AG04450 (cell line): ENCODE measurements at regions not wholly inside any gene's neighbourhood (a gene's known extent, or its start where the extent isn't known, plus 50 kb on each side); places are given as distances from the start of the nearest gene placed in this dataset.
A peak's percentile ranks its signal among the peaks of the same experiment; 100 is the strongest.
"Not testable (repeated sequence)": the region's sequence is repeated elsewhere in the genome, so short reads cannot be mapped to it uniquely, and the experiment has no call there.

ENCODE experiments used
- CTCF ChIA-PET: fragments of 300-600, 350-600 bp; formaldehyde crosslinking; extraction: SDS; loops from one replicate; lab custom pipeline; 2022; ENCODE audit warnings: antibody characterized with exemption, inconsistent platforms; lab: Charles Lee
- POLR2A ChIA-PET: fragments of 350-600 bp; formaldehyde crosslinking; extraction: SDS; loops from one replicate; lab custom pipeline; 2021; ENCODE audit warnings: antibody characterized with exemption, inconsistent platforms; lab: Yijun Ruan, JAX
- DNase-seq: peaks from one replicate; pipeline ENCODE4 v3.0.0-alpha.2; 2011; ENCODE audit warnings: low read depth, low spot score
- H3K27ac ChIP-seq: one replicate; pipeline ENCODE4 v1.5.1; 2012; ENCODE audit warnings: low read depth, low read length, control low read depth
- H3K27me3 ChIP-seq: one replicate; pipeline ENCODE4 v1.6.0; 2012; ENCODE audit warnings: low read length; ENCODE audit not compliant: control insufficient read depth, insufficient read depth
- H3K4me3 ChIP-seq: 2 replicates; pipeline ENCODE4 v1.5.1; 2011; ENCODE audit warnings: mild to moderate bottlenecking, low read depth, low read length, control low read depth
- H3K9me3 ChIP-seq: 2 replicates; pipeline ENCODE4 v1.5.1; 2012; ENCODE audit warnings: low read length; ENCODE audit not compliant: control insufficient read depth, insufficient read depth
- CTCF ChIP-seq: IDR thresholded peaks from 2 replicates; pipeline ENCODE4 v1.5.1; 2011; ENCODE audit warnings: low read depth, low read length, control low read depth, inconsistent platforms

GRCh38 chr2:188032786-188033185 lies 258.9 kb upstream of the GULP1 start:
- no peaks in the 10 kb centered on the region for H3K9me3 ChIP-seq
- TF ChIP-seq CTCF = no peak
- CTCF ChIA-PET = no interaction called here
- no peak for DNase-seq
- no peak overlapping the region for H3K4me3 ChIP-seq
- POLR2A ChIA-PET = no interaction called here
- no peaks in the 10 kb centered on the region for H3K27me3 ChIP-seq
- no peak overlapping the region for H3K27ac ChIP-seq

- H3K27ac ChIP-seq, H3K4me3 ChIP-seq, H3K27me3 ChIP-seq, CTCF ChIA-PET, DNase-seq, POLR2A ChIA-PET, H3K9me3 ChIP-seq: not testable (repeated sequence)
Observed at GRCh38 chr2:188033240-188033639, 258.4 kb upstream of the GULP1 start.

GRCh38 chr2:188034102-188034501 lies 257.6 kb upstream of the GULP1 start:
- H3K4me3 ChIP-seq, DNase-seq, H3K27me3 ChIP-seq, CTCF ChIA-PET, H3K27ac ChIP-seq, POLR2A ChIA-PET, H3K9me3 ChIP-seq: not testable (repeated sequence)

- POLR2A ChIA-PET, H3K27me3 ChIP-seq, DNase-seq, H3K27ac ChIP-seq, H3K4me3 ChIP-seq, CTCF ChIA-PET, H3K9me3 ChIP-seq: not testable (repeated sequence)
Observed at GRCh38 chr2:188035377-188035776, 256.3 kb upstream of the GULP1 start.

GRCh38 chr2:188036786-188037185 lies 254.9 kb upstream of the GULP1 start:
- H3K4me3 ChIP-seq, POLR2A ChIA-PET, H3K27me3 ChIP-seq, CTCF ChIA-PET, DNase-seq, H3K9me3 ChIP-seq, H3K27ac ChIP-seq: not testable (repeated sequence)

GRCh38 chr2:188039307-188039706 lies 252.4 kb upstream of the GULP1 start:
- no peak for TF ChIP-seq CTCF
- Histone ChIP-seq H3K27ac (no peak overlapping the region), H3K9me3 (no peaks in the 10 kb centered on the region), H3K4me3 (no peak overlapping the region), H3K27me3 (no peaks in the 10 kb centered on the region)
- ChIA-PET POLR2A (no interaction called here), CTCF (no interaction called here)
- no peak for DNase-seq

- TF ChIP-seq CTCF = no peak
- DNase-seq = peak; percentile 21
- Histone ChIP-seq H3K27ac (no peak overlapping the region), H3K9me3 (no peaks in the 10 kb centered on the region), H3K27me3 (no peaks in the 10 kb centered on the region), H3K4me3 (no peak overlapping the region)
- POLR2A ChIA-PET = no interaction called here
- CTCF ChIA-PET = no interaction called here
Observed at GRCh38 chr2:188042412-188042811, 249.3 kb upstream of the GULP1 start.
